HG02973 (cell line): ENCODE measurements at regions not wholly inside any gene's neighbourhood (a gene's known extent, or its start where the extent isn't known, plus 50 kb on each side); places are given as distances from the start of the nearest gene placed in this dataset.
"Not testable (repeated sequence)": the region's sequence is repeated elsewhere in the genome, so short reads cannot be mapped to it uniquely, and the experiment has no call there.

ENCODE experiments used
- ATAC-seq: cut with Tn5 transposase; IDR thresholded peaks from one replicate; pipeline ENCODE4 v1.9.1; 2021; ENCODE audit warnings: moderate library complexity; ENCODE audit not compliant: unreplicated experiment

DNA sequence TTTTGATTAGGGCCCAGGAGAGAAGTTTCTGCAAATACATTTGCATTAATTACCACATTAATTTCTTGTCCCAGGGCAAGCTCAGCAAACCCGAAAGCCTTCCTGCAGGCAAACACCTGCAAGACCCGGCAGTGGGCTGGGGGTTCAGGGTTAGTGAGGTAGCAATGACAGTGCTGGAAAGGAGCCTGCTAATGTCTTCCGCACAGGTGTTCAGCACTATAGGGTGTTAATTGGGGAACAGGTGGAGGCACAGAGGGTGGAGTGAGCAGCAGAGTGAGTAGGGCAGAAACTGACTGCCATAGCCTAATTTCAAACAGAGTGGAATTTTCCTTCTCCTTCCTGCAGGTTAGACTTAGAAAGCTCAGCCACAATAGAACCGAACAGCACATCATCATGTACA, 50.9 kb upstream of the UBASH3B start:
- no peak for ATAC-seq

DNA sequence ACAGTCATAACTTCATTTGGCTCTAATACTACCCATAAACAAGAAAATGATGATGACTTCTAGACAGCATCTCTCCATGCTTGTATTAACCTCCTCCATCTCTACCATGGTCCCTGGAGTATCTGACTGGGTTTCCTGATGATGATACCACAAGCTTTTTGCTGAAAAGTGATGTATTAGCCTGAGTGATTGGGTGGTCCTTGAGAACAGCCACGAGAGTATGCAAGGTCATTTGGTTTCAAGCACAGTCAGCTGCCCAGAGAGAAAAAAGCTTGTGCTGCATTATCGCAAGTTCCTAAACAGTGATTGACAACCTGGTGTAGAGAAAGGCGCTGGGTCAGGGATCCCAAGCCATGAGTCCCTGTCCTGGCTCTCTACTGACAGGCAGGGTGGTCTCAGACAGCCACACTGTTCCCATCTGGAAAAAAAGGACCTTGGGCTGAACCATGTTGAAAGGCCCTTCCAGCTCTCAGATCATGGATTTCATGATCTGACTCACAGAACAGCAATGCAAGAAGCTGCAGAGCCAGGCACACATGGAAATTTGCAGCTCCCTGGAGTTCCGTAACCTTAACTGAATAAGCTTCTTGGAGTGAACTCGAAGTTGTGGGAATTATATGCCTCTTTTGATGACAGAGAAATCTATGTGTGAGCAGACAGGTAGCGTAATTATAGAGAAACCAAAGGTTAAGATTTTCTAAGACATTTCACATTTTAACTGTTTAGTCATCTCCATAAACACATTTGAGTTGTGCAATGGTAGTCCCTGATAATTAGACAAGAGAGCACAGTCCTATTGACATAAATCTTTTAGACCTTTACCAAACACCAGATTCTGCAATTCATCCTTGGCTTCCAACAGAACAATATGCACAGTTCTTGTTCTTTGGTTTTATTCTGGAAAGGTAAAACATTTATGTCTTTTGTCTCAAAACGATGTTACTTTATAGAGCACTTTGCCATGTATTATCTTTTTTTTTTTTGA, 54.1 kb upstream of the UBASH3B start:
- no peak for ATAC-seq

DNA sequence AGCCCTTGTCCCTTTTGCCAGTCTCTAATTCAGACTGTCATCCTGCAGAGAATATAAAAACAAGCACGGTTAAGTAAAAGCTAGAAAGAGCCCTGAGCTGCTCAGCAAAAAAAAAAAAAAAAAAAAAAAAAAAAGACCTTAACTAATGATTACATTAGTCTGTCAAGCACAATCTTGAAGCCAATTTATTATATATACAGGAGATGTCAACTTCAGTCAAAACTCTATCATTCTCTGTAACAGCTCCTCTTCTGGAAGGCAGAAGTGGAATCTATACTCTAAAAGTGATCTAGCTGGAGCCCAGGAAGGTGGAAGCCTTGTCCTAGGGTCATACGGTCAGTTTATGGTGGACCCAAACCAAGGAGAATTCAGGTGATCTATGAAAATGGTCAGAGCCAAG, 55.2 kb upstream of the UBASH3B start:
- no peak for ATAC-seq

DNA sequence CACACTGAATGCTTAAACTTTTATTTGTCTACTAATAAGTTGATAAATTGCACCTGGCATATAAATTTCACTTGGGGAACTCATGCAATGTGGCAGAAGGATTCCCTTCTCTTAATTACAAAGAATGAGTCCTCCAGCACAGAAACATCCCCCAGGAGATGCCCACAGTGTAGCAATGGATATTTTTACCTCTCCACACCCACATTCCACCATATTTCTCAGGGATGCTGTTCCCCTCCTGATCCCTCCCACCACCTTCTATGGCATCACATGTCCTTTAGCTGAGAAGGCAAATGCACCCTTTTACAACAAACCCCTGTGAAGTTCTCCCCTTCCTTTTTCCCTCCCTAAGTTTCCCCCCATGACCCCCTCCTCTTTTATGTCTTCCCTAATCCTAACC, 56.1 kb upstream of the UBASH3B start:
- ATAC-seq = no peak

DNA sequence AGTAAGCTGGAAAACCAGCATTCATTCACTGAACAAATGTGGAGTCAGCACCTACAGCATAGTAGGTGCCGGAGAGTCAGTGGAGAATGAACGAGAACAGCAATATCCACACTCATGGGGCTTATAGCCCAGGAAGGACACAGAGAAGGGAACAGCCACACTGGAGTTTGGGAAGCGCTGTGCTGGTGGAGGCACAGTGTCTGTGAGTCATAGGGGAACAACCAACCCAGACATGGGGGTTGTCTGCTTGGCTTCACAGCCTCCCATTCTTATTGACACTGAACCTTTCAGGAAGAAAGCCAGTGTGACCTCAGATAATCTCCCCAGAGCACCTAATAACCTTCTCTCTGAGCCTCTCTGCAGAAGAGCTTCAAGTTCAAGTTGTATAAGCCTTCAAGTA, 56.6 kb upstream of the UBASH3B start:
- no peak for ATAC-seq

DNA sequence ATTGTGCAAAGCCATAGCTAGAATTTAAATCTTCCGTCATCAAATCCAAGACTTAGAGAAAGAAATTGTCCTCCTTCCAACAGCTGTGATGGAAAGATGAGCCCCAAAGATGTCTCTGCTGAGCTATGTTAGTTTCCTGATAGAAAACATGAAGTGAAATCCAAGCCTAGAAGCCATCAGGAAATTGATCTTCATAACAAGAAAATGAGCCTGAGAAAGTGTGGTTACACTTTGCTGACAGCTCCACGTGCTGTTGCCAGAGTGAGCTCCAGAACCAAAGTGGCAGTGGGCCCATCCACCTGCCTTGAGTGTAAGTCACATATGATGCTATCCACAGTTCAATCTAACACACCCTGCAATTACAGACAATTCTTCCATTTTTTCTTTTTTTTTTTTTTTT, 58.0 kb upstream of the UBASH3B start:
- no peak for ATAC-seq

DNA sequence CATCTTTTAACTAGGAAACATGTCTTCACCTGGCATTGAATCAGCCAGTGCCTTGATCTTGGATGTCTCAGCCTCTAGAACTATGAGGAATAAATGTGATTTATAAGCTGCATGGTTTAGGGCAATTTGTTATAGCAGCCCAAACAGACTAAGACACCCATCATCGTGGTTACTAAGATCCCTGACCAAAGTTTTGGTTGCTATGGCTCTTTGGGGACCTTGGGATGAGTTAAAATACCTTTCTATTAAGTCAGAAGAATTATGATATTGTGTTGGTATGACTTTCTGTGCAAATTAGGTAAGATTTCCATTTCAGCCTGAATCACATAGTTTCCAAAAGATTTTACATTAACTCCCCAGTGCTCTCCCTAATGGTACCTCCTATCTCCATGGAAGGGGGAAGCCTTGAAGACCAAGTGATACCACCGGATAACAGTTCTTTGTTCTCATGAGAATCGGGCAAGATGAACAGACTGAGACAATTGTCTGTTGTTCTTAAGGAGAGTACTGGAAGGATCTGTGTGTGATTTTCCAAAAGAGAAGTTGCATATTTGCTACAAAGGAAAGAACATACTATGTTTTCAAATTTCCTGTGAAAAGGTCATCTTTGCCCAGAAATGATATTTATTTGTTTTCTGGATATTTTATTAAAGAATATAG, 60.4 kb upstream of the UBASH3B start:
- ATAC-seq = no peak

DNA sequence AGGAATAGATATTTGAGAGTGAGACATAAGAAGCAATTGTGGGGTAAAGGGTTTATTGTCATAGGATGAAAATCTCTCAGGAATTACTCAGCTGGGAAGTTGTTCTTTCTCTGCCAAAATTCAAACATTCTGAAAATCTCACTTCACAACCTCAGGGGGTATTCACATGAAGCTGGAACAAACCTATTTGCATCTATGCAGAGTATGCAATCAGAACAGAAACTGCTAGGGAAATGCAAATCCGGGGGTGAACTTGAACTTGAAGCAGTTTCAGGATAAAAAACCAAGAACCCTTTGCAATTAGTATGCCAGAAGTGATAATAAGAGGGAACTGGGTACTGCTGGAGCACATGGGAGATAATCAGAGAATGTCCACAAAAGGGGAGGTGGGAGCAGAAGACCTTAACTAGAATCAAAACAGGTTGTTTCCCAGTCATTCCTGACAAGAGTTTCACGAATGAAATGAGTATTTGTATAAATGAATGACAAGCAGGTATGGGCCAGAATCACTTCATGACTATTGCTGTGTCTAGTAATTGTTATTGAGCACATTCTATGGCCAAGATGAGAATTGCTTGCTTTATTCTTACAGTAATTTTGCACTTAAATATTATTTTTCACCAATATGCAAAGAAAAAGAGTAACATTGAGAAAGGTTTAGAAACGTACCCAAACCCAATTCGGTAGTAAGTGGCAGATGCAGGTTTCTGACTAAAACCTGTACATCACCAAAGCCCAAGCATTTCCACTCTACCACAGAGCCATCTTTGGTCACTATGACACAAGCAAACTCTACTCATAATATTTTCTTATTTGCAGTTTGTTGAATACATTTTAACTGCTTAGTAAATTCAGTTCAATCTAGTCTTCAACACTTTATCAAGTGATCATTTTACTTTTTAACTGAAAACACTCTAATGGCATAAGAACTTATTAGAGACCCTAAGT, 61.8 kb upstream of the UBASH3B start:
- no peak for ATAC-seq

DNA sequence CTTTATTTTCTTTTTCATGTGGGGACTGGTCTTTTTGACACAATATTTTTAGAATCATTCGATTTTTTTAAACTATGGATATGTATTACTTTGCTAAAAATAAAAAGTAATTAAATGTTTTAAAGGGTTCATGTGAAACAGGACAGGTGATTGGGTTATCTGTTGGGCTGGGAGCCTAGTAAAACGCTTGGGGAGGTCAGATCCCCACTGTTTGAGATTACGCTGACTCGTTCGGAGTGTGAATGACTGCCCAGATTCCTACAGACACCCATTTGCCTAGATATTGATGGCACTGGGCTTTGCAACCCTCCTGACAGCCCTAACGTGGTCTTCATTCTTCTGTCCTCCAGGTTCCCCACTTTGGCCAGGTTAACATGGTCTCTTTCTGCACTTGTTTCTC, 62.9 kb upstream of the UBASH3B start:
- ATAC-seq = no peak

DNA sequence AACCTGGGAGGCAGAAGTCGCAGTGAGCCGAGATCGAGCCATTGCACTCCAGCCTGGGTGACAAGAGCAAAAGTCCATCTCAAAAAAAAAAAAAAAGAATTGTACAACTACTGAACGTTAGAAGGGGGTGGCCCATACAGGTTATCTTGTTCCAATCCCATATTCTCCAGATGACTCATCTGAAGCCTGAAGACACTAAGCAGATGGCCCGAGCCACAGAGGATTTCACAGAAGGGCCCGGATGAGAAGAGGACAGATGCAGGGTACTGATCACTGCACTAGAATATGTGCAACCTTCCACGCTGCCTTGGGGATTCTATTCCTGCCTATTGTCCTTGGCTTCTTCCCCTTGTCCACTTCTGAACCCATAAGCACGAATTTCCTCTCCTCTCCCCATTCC, 70.9 kb upstream of the UBASH3B start:
- ATAC-seq = no peak

DNA sequence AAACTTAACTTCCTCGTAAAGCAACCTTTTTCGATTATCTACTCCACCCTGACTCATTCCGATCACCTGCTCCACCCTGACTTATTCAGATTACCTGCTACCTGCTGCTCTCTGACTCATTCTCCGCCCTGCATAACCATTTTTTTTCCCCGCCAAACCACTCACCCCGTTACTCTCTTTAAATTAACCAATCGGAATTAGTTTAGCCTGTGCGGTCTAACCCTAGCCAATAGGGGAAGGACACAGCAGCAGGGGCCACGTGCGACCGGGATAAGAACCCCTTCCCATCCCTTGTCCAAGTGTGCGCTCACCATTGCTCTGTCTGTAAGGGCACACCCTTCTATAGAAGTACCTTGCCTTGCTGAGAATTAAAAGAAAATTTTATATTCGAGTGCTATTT, 75.5 kb upstream of the UBASH3B start:
- ATAC-seq = not testable (repeated sequence)

DNA sequence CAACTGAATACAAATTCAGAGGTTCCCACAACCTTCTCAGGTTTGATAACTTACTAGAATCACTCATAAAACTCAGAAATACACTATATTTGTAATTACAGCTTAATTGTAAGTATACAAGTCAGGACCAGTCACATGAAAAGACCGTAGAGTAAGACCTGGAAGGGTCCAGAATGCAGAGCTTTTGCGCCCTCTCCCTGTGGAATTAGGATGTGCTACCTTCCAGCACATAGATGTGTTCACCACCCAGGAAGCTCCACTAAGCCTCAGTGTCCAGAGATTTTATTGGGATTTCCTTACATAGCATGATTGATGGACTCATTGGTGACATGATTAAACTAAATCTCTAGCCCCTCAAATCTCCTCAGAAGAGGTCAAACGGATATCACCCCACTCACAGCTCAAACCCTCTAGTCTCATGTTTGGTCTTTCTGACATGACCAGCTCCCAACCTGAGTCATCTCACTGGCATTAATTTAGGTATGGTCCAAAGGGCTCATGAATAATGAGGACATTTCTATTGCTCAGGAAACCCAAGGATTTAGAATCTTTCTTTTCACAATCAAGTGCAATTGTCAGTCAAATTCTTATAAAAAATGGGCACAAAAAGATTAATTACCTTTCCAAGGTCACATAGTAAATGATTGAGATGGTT, 77.2 kb upstream of the UBASH3B start:
- no peak for ATAC-seq

DNA sequence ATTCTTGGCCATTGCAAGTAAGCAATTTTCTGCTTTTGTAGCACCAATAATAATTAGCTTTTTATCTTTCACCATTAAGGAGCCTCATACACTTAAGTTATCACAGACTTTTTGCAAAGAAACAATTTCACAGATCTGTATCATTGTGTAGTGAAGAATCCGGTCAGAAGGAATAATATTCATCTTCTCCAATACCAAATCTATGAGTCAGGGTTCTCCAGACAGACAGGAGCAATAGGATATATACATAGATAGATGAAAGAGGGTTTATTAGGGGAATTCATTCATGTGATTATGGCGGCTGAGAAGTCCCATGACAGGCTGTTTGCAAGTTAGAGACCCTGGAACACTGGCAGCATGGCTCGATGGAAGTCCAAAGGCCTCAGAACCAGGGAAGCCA, 82.9 kb upstream of the UBASH3B start:
- ATAC-seq = no peak

DNA sequence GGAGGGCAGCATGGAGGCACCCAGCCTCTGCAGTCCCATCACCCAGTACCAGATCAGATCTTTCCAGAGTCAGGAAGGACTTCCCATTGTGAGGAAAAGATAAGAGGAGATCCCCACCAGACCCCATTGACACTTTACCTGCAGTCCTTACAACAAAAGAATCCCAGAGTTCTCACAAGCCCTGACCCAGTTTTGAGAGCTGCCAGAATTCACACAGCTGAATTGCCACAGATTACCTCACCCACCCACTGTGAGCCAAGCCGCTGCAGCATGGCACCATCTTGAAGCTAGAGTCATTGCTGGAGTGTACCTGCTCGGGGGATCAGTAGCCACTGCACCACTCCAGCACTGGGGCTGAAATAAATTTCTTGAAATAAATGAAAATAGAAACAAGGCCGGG, 91.8 kb upstream of the UBASH3B start:
- no peak for ATAC-seq

DNA sequence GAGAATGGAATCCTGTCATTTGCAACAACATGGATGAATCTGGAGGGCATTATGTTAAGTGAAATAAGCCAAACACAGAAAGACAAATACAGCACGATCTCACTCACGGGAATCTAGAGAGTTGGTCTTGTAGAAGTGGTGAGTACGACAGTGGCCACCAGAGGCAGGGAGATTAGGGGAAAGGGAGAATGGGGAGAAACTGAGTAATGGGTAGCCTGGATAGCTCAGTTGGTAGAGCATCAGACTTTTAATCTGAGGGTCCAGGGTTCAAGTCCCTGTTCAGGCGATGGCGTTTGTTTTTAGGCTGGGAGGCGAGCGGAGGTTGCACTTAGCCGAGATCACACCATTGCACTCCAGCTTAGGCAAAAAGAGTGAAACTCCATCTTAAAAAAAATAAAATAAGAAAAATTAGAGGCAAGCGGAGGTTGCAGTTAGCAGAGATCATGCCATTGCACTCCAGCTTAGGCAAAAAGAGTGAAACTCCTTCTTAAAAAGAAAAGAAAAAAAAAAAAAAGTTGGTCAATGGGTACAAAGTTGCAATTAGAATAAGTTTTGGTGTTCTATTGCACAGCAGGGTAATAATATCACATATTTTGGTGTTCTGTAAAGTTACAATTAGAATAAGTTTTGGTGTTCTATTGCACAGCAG, 95.7 kb upstream of the UBASH3B start:
- ATAC-seq = no peak

DNA sequence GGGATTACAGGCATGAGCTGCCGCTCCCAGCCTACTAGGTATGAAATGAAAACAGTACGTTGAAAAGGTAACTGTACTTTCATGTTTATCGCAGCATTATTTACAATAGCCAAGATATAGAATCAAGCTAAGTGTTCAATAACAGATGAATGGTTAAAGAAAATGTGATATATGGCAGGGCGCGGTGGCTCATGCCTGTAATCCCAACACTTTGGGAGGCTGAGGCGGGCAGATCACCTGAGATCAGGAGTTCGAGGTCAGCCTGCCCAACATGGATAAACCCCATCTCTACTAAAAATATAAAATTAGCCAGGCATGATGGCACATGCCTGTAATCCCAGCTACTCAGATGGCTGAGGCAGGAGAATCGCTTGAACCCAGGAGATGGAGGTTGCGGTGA, 96.3 kb upstream of the UBASH3B start:
- not testable (repeated sequence) for ATAC-seq

DNA sequence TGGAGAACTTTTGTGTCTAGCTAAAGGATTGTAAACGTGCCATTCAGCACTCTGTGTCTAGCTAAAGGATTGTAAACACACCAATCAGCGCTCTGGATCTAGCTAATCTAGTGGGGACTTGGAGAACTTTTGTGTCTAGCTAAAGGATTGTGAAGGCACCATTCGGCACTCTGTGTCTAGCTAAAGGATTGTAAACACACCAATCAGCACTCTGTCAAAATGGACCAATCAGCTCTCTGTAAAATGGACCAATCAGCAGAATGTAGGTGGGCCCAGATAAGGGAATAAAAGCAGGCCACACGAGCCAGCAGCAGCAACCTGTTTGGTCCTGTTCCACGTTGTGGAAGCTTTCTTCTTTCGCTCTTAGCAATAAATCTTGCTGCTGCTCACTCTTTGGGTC, 98.4 kb upstream of the UBASH3B start:
- not testable (repeated sequence) for ATAC-seq

DNA sequence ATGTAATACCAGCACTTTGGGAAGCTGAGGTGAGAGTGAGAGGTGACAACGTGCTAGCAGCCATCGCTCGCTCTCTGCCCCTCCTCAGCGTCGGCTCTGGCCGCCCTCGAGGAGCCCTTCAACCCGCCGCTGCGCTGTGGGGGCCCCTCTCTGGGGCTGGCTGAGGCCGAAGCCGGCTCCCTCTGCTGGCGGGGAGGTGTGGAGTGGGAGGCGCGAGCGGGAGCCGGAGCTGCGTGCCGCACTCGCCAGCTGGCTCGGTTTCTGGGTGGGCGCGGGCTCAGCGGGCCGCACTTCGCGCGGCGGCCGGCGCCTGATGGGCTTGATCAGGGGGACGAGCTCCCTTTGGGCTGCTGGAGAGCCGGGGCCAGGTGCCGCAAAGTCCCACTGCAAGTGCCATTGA, 98.9 kb upstream of the UBASH3B start:
- no peak for ATAC-seq

DNA sequence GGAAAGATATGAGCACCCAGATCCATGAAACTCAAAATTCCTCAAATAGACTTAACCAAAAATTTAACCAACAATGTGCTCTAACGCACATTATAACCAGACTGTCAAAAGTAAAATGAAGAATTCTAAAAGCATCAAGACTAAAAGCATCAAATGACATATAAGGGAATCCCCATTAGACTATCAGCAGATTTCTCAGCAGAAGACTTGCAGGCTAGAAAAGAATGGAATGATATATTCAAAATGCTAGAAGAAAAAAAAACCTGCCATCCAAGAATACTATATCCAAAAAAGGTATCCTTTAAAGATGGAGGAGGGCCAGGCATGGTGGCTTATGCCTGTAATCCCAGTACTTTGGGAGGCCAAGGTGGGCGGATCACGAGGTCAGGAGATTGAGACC, 117.5 kb upstream of the UBASH3B start:
- no peak for ATAC-seq

DNA sequence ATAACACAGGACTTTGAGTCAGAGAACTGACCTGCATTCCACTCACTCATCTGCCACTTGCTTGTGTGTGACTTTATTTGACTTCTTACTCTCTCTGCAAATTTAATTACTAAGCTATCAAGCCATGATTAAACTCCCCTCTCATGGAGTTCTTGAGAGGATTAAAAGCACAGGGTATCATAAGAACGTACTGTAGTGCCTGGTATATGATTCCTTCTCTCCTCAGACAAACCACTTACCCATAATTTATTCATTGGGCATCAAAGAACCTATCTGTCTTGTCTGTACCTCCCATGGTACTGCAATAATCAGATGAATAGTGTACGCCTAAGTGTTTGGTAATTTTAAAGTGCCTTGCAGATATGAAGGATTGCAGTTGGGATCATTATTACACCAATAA, 130.6 kb upstream of the UBASH3B start:
- no peak for ATAC-seq
